Neural cell (in vitro differentiated cells): ENCODE measurements at regions not wholly inside any gene's neighbourhood (a gene's known extent, or its start where the extent isn't known, plus 50 kb on each side); places are given as distances from the start of the nearest gene placed in this dataset.

Experiments used
- H2AFZ ChIP-seq: fragments of 200-600, 300-800 bp; sonication (generic), shearing (Covaris generic); 2 replicates; pipeline ENCODE4 v1.6.0; 2014; ENCODE audit warnings: low read depth, mild to moderate bottlenecking, antibody characterized with exemption, low read length, moderate library complexity
- H3F3A ChIP-seq: fragments of 200-600 bp; shearing (Covaris generic); 2 replicates; pipeline ENCODE4 v1.6.1; 2016; ENCODE audit warnings: mild to moderate bottlenecking, moderate library complexity, mixed read lengths, antibody characterized with exemption, low read length; ENCODE audit not compliant: insufficient read depth, poor library complexity, severe bottlenecking
- H3K27ac ChIP-seq: fragments of 200-600, 300-800 bp; sonication (generic), shearing (Covaris generic); 2 replicates; pipeline ENCODE4 v1.5.1; 2014; ENCODE audit warnings: mild to moderate bottlenecking, low read length, moderate library complexity
- H3K27me3 ChIP-seq: fragments of 300-800, 200-600 bp; sonication (generic), shearing (Covaris generic); 2 replicates; pipeline ENCODE4 v1.6.0; 2014; ENCODE audit warnings: mild to moderate bottlenecking, low read depth, low read length, moderate library complexity; ENCODE audit not compliant: insufficient read depth
- H3K36me3 ChIP-seq: fragments of 300-800, 200-600 bp; sonication (generic), shearing (Covaris generic); 2 replicates; pipeline ENCODE4 v1.5.1; 2014; ENCODE audit warnings: mild to moderate bottlenecking, antibody characterized with exemption, low read length, moderate library complexity; ENCODE audit not compliant: insufficient read depth
- H3K4me2 ChIP-seq: fragments of 300-800, 200-600 bp; sonication (generic), shearing (Covaris generic); 2 replicates; pipeline ENCODE4 v1.6.0; 2014; ENCODE audit warnings: mild to moderate bottlenecking, low read length
- H3K4me3 ChIP-seq: fragments of 300-800, 200-600 bp; sonication (generic), shearing (Covaris generic); 2 replicates; pipeline ENCODE4 v1.5.1; 2014; ENCODE audit warnings: mild to moderate bottlenecking, low read length, moderate library complexity
- H3K79me2 ChIP-seq: fragments of 200-600 bp; shearing (Covaris generic); replicated peaks from 2 replicates; pipeline ENCODE4 v1.6.0; 2014; ENCODE audit warnings: mild to moderate bottlenecking, low read length, moderate library complexity; ENCODE audit not compliant: insufficient read depth
- H3K9ac ChIP-seq: fragments of 300-800, 200-600 bp; sonication (generic), shearing (Covaris generic); 2 replicates; pipeline ENCODE4 v1.6.1; 2016; ENCODE audit warnings: mild to moderate bottlenecking, low read length, mixed read lengths
- H3K9me2 ChIP-seq: fragments of 200-600 bp; shearing (Covaris generic); 2 replicates; pipeline ENCODE4 v1.6.1; 2016; ENCODE audit warnings: mild to moderate bottlenecking, low read length, mixed read lengths; ENCODE audit not compliant: insufficient read depth
- H3K9me3 ChIP-seq: fragments of 200-600, 300-800 bp; sonication (generic), shearing (Covaris generic); 2 replicates; pipeline ENCODE4 v1.6.1; 2016; ENCODE audit warnings: mild to moderate bottlenecking, mixed run types, low read length, moderate library complexity, mixed read lengths
- H4K20me1 ChIP-seq: fragments of 200-600 bp; shearing (Covaris generic); 2 replicates; pipeline ENCODE4 v1.6.1; 2016; ENCODE audit warnings: mild to moderate bottlenecking, mixed run types; ENCODE audit not compliant: insufficient read depth
- CTCF ChIP-seq: fragments of 450-650 bp; IDR thresholded peaks from 2 replicates; pipeline ENCODE4 v1.5.1; 2014; ENCODE audit warnings: antibody characterized with exemption, mild to moderate bottlenecking, moderate library complexity; ENCODE audit not compliant: poor library complexity, severe bottlenecking
- EP300 ChIP-seq: fragments of 450-650 bp; conservative IDR thresholded peaks from 2 replicates; pipeline ENCODE4 v1.6.1; 2014; ENCODE audit warnings: antibody characterized with exemption, mild to moderate bottlenecking, moderate library complexity; ENCODE audit not compliant: poor library complexity, severe bottlenecking
- EZH2 ChIP-seq: fragments of 200-600, 300-800 bp; shearing (Covaris generic), sonication (generic); IDR thresholded peaks from 2 replicates; pipeline ENCODE4 v1.6.1; 2014; ENCODE audit warnings: antibody characterized with exemption, low read length, borderline replicate concordance, mild to moderate bottlenecking; ENCODE audit not compliant: insufficient read depth, poor library complexity, severe bottlenecking
- MXI1 ChIP-seq: fragments of 450-650 bp; conservative IDR thresholded peaks from 2 replicates; pipeline ENCODE4 v1.6.1; 2014; ENCODE audit warnings: antibody characterized with exemption, mild to moderate bottlenecking; ENCODE audit not compliant: poor library complexity, severe bottlenecking
- POLR2AphosphoS5 ChIP-seq: IDR thresholded peaks from 2 replicates; pipeline ENCODE4 v1.6.1; 2012
- RAD21 ChIP-seq: fragments of 450-650 bp; conservative IDR thresholded peaks from 2 replicates; pipeline ENCODE4 v1.6.1; 2014; ENCODE audit warnings: antibody characterized with exemption, mild to moderate bottlenecking, moderate library complexity
- REST ChIP-seq: IDR thresholded peaks from 2 replicates; pipeline ENCODE4 v1.6.1; 2012; ENCODE audit warnings: borderline replicate concordance
- SMC3 ChIP-seq: fragments of 450-650 bp; conservative IDR thresholded peaks from 2 replicates; pipeline ENCODE4 v1.6.1; 2014; ENCODE audit warnings: antibody characterized with exemption, mild to moderate bottlenecking, moderate library complexity; ENCODE audit not compliant: poor library complexity

- TF ChIP-seq RAD21 (no peak), SMC3 (peak; percentile 22)
- H3K36me3 ChIP-seq = no peaks in the 10 kb centered on the region
- no peak overlapping the region for H2AFZ ChIP-seq
- peaks cover 5% of the 10 kb centered on the region for H3K9me3 ChIP-seq
- H3F3A ChIP-seq = no peaks in the 10 kb centered on the region
- no peaks in the 10 kb centered on the region for H3K27me3 ChIP-seq
- peak overlapping the region; percentile 50 for H3K4me2 ChIP-seq
- H3K4me3 ChIP-seq = peak overlapping the region; percentile 48
- H4K20me1 ChIP-seq = no peaks in the 10 kb centered on the region
- H3K79me2 ChIP-seq = no peaks in the 10 kb centered on the region
- peak overlapping the region; percentile 75 for H3K27ac ChIP-seq
- peak overlapping the region; percentile 43 for H3K9ac ChIP-seq
- no peaks in the 10 kb centered on the region for H3K9me2 ChIP-seq
These were observed 83.7 kb upstream of the IRX1 start for GRCh38 chr5:3511934-3512333.

DNA sequence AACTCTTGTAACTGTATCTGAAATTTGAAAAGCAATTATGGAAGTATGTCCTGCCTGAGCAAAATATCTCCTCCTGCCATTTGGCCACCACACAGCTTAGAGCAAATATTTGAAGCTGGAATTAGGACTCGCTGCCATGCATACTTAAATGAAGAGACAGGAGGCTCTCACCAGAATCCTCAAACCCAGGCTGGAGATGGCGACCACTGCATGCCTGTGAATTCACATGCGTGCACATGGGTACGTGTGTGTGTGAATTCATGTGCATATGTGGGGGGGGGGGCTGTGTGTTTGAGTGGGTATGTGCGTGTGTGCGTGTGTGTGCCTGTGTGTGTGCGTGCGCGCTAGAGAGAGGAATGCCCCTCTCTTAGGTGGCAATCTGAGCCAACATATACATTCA, 84.1 kb upstream of the IRX1 start:
- Histone ChIP-seq H2AFZ (no peak overlapping the region), H3K4me3 (peak overlapping the region; percentile 48), H3K79me2 (no peaks in the 10 kb centered on the region), H4K20me1 (no peaks in the 10 kb centered on the region), H3K9me3 (peaks cover 5% of the 10 kb centered on the region), H3F3A (no peaks in the 10 kb centered on the region), H3K9ac (peak overlapping the region; percentile 43), H3K4me2 (peak overlapping the region; percentile 50), H3K27ac (peak overlapping the region; percentile 75), H3K9me2 (no peaks in the 10 kb centered on the region), H3K36me3 (no peaks in the 10 kb centered on the region), H3K27me3 (no peaks in the 10 kb centered on the region)
- no peak for TF ChIP-seq CTCF
- no peak for TF ChIP-seq REST
- TF ChIP-seq EP300 = no peak
- no peak for TF ChIP-seq POLR2AphosphoS5
- TF ChIP-seq MXI1 = no peak
- TF ChIP-seq SMC3 = no peak
- TF ChIP-seq EZH2 = no peak
- no peak for TF ChIP-seq RAD21
